ENCODE measurements at regions not wholly inside any gene's neighbourhood (a gene's known extent, or its start where the extent isn't known, plus 50 kb on each side); places are given as distances from the start of the nearest gene placed in this dataset.

GRCh38 chr14:64639340-64639821 is 64.8 kb upstream of the PLEKHG3 start:
- no peaks in the 10 kb centered on the region for H3K9me3 ChIP-seq

GRCh38 chr14:64640839-64641238 is 63.4 kb upstream of the PLEKHG3 start:
- no peaks in the 10 kb centered on the region for H3K27me3 ChIP-seq (replicated peaks; ENCODE audit: insufficient read depth)
- DNase-seq (ENCODE audit: low spot score), result no peak
- no peak overlapping the region for H3K4me3 ChIP-seq
- H3K27ac ChIP-seq, result no peak overlapping the region
- no peaks in the 10 kb centered on the region for H3K9me3 ChIP-seq
- 88% methylated on average over 1 of the region's 1 CpG for WGBS
- TF ChIP-seq POLR2A (IDR thresholded peaks at IDR 0.05) (no peak), CTCF (IDR thresholded peaks at IDR 0.05) (no peak), POLR2AphosphoS5 (IDR thresholded peaks at IDR 0.05) (no peak)
- intact Hi-C loops (cut with DNase I), result no loop called here
- no peaks in the 10 kb centered on the region for H3K36me3 ChIP-seq
- H3K4me1 ChIP-seq (replicated peaks), result no peaks in the 10 kb centered on the region

More at GRCh38 chr14:64639340-64639821, 64.8 kb upstream of the PLEKHG3 start:
- no peak for TF ChIP-seq POLR2AphosphoS5 (IDR thresholded peaks at IDR 0.05)
- no peak for TF ChIP-seq CTCF (IDR thresholded peaks at IDR 0.05)
- no peak for TF ChIP-seq POLR2A (IDR thresholded peaks at IDR 0.05)
- intact Hi-C loops (cut with DNase I), result loop anchor here (10.0 kb wide), 1 partner anchor 295 kb away; no protein-coding TSS in a partner anchor
- no peak for DNase-seq (ENCODE audit: low spot score)
- Histone ChIP-seq H3K27me3 (replicated peaks; ENCODE audit: insufficient read depth) (no peaks in the 10 kb centered on the region), H3K4me3 (no peak overlapping the region), H3K36me3 (no peaks in the 10 kb centered on the region), H3K4me1 (replicated peaks) (no peaks in the 10 kb centered on the region), H3K27ac (no peak overlapping the region)
- WGBS, result 54% methylated on average over 3 of the region's 3 CpGs

- no peak for TF ChIP-seq POLR2A (IDR thresholded peaks at IDR 0.05)
- TF ChIP-seq CTCF (IDR thresholded peaks at IDR 0.05), result no peak
- no peak for TF ChIP-seq POLR2AphosphoS5 (IDR thresholded peaks at IDR 0.05)
- Histone ChIP-seq H3K36me3 (no peaks in the 10 kb centered on the region), H3K27me3 (replicated peaks; ENCODE audit: insufficient read depth) (no peaks in the 10 kb centered on the region), H3K9me3 (no peaks in the 10 kb centered on the region), H3K4me1 (replicated peaks) (no peaks in the 10 kb centered on the region), H3K4me3 (no peak overlapping the region), H3K27ac (no peak overlapping the region)
- 71% methylated on average over 3 of the region's 3 CpGs for WGBS
- DNase-seq (ENCODE audit: low spot score), result no peak
- intact Hi-C loops (cut with DNase I), result no loop called here
Observed at GRCh38 chr14:64641760-64642159, 62.5 kb upstream of the PLEKHG3 start.

- WGBS, result 97% methylated on average over 3 of the region's 3 CpGs
- no peaks in the 10 kb centered on the region for H3K9me3 ChIP-seq
- no peak overlapping the region for H3K27ac ChIP-seq
- no peak for DNase-seq (ENCODE audit: low spot score)
- intact Hi-C loops (cut with DNase I), result no loop called here
- no peak overlapping the region for H3K4me3 ChIP-seq
- no peaks in the 10 kb centered on the region for H3K27me3 ChIP-seq (replicated peaks; ENCODE audit: insufficient read depth)
- H3K36me3 ChIP-seq, result no peaks in the 10 kb centered on the region
- no peaks in the 10 kb centered on the region for H3K4me1 ChIP-seq (replicated peaks)
- TF ChIP-seq POLR2A (IDR thresholded peaks at IDR 0.05), result no peak
- TF ChIP-seq CTCF (IDR thresholded peaks at IDR 0.05), result no peak
- TF ChIP-seq POLR2AphosphoS5 (IDR thresholded peaks at IDR 0.05), result no peak
Observed at GRCh38 chr14:64643709-64644108, 60.5 kb upstream of the PLEKHG3 start.

- intact Hi-C loops (cut with DNase I), result no loop called here
- DNase-seq (ENCODE audit: low spot score), result no peak
- WGBS, result 97% methylated on average over 8 of the region's 8 CpGs
- TF ChIP-seq CTCF (IDR thresholded peaks at IDR 0.05) (no peak), POLR2AphosphoS5 (IDR thresholded peaks at IDR 0.05) (no peak), POLR2A (IDR thresholded peaks at IDR 0.05) (no peak)
- H3K36me3 ChIP-seq, result no peaks in the 10 kb centered on the region
- H3K27ac ChIP-seq, result no peak overlapping the region
- H3K4me3 ChIP-seq, result no peak overlapping the region
- no peaks in the 10 kb centered on the region for H3K9me3 ChIP-seq
- no peaks in the 10 kb centered on the region for H3K27me3 ChIP-seq (replicated peaks; ENCODE audit: insufficient read depth)
- H3K4me1 ChIP-seq (replicated peaks), result no peaks in the 10 kb centered on the region
Observed at GRCh38 chr14:64644629-64645028, 59.6 kb upstream of the PLEKHG3 start.

Data from prostate gland (tissue), 2 donors.